Fibroblast of gingiva (primary cell): ENCODE measurements at regions not wholly inside any gene's neighbourhood (a gene's known extent, or its start where the extent isn't known, plus 50 kb on each side); places are given as distances from the start of the nearest gene placed in this dataset.

Source experiments
- DNase-seq: peaks from one replicate; pipeline ENCODE4 v3.0.0-alpha.2; 2011; ENCODE audit warnings: low read depth

GRCh38 chr14:62289471-62289870 lies 527.3 kb downstream of the SNAPC1 start:
- DNase-seq, result no peak

GRCh38 chr14:62301080-62301479 lies 538.9 kb downstream of the SNAPC1 start:
- DNase-seq, result no peak

GRCh38 chr14:62301911-62302310 lies 539.7 kb downstream of the SNAPC1 start:
- no peak for DNase-seq

DNA sequence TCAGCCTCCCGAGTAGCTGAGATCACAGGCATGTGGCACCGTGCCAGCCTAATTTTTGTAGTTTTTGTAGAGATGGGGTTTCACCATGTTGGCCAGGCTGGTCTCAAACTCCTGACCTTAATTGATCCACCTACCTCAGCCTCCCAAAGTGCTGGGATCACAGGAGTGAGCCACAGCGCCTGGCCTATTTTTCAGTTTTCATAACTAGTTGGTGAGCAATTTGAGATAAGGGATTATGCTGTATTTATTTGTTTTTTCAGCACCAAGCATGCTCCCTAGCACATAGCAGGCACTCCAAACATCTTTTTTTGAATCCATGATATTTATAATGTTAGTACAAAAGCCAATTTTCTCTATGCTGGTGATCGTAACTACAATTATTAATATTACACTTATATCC lies 541.2 kb downstream of the SNAPC1 start:
- DNase-seq, result no peak

DNA sequence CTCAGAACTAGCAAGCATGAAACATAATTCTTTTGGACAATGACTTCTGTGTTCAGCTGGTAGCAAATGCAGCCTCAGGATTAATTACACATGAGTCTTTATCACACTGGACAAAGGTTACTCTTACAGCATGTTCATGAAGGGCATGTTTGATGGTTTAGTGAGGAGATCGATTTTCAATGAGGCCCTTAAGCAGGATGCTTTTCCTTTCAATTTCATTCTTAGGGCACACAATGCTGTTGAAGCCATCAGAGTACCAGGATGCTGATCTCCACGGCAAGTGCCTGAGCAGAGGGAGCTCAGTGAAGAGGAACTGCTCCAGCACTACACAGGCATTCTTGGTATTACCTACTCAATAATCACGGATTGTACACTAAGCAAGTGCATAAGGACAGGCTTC lies 542.0 kb downstream of the SNAPC1 start:
- no peak for DNase-seq

GRCh38 chr14:62307844-62308243 lies 545.6 kb downstream of the SNAPC1 start:
- no peak for DNase-seq

DNA sequence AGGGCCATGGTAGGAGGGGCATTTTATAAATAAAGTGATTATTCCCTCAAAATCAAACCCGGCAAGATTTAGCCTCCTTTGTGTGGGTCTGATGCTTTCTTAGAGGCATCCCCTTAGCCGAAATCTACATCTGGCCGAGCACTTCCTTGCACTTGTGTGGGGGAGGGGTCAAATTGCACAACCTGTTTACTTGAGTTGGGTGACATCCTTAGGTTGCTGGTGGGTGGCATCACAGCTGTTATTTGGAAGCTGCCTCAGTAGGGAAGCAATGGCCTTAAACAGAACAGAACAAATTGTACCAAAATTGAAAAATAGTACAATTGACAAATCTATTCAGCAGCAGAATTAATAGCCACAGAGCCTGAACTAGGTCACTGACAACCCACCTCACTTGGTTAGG lies 546.1 kb downstream of the SNAPC1 start:
- DNase-seq, result no peak

DNA sequence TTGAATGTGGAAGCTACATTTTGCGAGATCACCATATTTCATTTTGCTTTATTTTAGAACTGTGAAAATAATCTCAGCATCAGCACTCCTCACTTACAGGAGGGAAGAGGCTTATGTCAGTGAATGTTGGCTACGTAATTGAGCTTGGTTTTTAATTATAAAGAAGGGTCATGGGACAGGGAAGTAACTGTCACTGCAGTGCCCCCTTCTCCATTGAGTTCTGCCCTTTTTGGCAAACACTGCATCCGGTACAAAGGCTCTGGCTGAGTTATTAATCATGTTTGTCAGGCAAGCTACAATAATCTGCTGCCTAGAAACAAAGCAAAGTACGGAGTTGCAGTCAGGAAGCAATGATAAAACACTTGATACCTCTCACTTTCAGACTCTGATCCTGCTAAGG lies 546.7 kb downstream of the SNAPC1 start:
- DNase-seq, result no peak

DNA sequence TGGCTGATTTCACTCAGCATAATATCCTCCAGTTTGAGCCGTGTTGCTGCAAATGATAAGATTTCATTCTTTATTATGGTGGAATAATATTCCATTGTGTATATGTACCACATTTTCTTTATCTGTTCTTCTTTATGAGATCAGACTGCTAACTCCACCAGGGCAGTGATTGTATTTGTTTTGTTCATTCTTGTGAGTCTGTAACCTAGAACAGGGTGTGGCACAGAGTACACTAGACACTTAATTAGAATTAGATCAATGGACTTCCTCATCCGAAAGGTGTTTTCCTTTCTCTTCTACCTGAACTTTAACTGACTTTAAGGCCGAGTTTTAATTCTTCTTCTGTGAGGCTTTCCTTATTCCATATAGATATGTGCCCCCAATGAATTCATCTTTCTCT lies 551.0 kb downstream of the SNAPC1 start:
- DNase-seq, result no peak

DNA sequence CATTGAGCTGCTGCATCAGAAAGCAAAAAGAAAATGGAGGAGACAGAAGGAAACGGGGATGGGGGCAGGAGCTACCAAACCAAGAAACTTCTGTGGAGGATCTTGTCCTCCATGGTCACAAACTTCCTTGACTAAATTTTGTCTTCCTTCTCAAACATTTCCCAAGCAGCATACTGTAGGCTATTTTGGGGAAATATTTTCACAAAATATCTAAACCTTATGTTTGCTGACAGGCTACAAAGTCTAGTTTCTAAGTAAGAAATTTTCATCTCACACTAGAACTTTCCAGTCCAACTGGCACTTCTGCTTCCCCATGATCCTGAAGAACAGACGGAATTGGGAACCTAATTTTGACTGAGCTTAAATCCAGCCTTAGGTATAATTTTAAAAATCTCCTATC lies 552.0 kb downstream of the SNAPC1 start:
- DNase-seq, result no peak

GRCh38 chr14:62314871-62315270 lies 552.7 kb downstream of the SNAPC1 start:
- DNase-seq, result no peak

DNA sequence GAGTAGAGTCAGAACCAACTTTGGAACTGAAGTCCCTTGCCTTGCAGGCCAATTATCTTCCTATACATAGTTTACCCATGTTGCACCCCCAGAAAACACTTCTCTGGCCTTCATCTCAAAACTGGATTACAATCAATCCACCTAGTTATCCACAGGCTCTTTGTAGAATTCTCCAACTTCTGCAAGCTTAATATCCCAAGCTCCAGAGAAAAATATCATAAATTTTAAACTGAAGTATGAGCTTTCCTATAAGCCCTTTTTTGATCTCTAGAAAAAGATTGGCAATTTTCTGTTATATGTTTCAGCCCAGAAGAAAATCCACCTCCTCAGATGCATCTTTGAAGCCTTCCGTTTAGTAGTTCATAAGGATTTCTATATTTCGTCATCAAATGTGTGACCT lies 553.4 kb downstream of the SNAPC1 start:
- no peak for DNase-seq

DNA sequence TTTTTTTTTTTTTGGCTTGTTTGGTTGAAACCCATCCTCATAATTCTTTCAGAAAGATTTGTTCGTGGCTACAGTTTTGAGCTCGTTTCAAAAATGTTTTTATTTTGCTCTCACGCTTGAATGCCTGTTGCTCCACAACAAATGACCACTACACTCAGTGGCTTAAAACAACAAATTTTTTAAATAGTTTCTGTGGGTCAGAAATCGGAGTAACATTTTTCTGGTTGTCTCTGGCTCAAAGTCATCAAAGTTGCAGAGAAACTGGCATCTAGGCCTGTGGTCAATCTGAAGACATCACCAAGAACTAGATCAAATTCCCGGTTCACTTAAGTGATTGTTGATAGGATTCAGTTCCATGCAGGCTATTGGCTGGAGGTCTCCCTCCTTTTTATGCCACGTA lies 560.0 kb downstream of the SNAPC1 start:
- no peak for DNase-seq

DNA sequence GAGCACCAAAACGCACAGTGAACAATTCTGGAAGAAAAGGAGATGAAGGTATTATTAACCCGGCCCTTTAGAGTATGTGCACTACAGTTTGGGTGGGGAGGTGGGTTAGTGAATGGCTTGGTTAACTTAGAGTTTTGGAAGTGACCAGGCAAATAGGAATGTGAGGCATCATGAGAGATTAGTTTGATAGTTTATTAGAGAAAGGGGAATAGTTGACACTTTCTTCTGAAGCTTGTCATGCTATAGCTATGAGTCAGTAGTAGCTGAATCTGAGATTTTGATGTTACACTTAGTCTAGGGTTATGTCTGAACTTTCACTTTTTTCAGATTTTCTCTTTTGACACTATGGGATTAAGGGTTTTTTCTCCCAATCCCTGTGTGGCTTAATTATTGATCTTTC lies 567.2 kb downstream of the SNAPC1 start:
- no peak for DNase-seq

DNA sequence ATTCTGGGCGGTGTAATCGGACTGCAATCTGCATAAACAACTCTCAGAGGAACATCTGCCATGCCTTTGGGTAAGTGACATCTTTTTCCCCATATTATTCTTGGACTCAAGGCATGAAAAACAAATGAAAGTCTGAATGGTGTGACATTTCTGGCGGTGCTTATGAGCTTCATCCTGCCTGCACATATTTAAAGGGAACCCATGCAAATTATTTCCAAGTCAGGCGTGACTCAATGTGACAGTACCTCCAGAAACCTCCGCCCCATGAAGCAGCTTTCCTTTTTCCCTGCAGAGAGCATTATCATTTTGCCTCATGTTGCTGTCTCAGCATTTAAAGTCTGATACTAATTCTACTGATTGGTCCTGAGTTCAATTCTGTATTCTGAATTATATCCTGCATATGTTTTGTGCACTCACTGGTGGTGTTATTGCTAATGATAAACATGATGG lies 585.4 kb downstream of the SNAPC1 start:
- DNase-seq, result no peak

- no peak for DNase-seq
Measured at GRCh38 chr14:62357362-62357761, 595.1 kb downstream of the SNAPC1 start.

GRCh38 chr14:62364161-62364560 lies 601.9 kb downstream of the SNAPC1 start:
- no peak for DNase-seq

DNA sequence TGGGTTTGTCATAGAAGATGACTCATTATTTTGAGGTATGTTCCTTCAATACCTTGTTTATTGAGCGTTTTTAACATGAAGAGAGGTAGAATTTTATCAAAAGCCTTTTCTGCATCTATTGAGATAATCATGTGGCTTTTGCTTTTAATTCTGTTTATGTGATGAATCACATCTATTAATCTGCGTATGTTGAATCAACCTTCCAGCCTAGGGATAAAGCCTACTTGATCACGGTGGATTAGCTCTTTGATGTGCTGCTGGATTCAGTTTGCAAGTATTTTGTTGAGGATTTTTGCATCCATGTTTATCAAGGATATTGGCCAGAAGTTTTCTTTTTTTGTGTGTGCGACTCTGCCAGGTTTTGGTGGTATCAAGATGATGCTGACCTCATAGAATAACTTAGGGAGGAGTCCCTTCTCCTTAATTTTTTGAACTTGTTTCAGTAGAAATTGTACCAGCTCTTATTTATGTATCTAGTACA lies 602.6 kb downstream of the SNAPC1 start:
- no peak for DNase-seq

- no peak for DNase-seq
Measured at GRCh38 chr14:62369919-62370560, 607.8 kb downstream of the SNAPC1 start.

DNA sequence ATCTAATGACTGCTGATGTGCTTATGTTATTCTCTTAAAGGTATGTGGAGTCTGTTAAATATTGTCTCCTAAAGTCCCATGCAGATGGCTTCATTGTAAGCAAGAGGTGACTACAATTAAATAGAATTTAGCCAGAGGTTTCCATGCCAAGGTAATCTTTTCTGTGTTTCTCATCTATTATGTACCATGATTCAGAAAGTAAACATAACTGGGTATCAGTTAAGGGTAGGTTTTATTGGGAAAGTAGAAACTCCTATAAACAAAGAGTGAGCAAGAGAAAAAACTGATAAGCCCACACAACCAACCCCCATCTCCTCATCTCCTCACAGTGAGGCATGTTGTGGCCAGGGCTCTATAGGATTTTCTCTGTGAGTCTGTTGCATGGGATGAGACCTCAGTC lies 611.7 kb downstream of the SNAPC1 start:
- no peak for DNase-seq

DNA sequence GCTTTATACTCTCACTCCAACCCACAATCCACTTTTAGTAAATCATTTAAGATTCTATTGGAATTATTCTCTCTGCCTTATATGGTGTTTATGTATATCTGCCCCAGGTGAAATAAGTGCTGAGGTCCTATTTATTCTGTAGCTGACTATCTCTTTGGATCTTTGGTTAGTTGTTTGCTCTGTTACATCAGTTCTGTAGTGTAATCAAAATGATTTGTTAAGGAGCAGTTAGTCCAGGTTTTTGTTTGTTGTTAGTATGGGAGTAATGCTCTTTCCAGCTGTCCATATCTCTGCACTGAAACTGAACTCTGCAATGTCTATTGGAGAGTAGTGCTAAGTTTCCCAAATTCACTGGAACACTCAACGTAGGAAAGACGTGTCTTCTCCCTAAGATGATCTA lies 615.8 kb downstream of the SNAPC1 start:
- DNase-seq, result no peak

DNA sequence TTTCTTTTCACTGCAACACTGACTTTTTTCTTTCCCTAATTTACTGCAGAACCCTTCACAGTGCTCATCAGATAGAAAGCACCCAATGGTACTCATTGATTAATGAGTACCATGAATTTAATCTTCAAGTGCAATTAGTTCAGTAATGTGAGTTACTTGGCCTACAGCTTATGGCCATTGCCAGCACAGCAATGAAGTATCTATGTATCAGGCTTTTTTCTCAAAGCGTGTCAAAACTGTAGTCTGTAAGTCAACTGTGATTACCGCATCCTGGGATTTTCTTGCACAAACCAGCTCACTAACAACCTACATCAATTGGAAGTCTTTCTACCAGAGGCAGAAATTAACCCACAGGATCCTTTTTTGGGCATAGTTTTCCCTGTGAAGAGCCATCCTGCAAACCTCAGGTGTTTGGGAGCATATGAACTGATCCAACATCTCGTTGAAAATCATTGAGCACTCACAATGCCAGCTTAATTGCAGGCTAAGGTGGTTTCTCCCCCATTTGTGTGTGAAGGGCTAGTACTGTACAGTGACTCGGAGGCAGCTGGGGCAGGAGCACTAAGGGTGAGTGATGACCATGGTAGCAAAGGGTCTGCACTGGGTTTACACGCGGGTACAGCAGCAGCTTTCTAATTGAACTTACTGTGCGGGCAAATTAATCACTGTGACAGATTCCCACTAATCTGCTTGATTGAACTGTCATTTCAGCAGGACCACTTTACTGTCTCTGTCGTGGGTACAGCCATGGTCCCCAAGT lies 619.3 kb downstream of the SNAPC1 start:
- no peak for DNase-seq

DNA sequence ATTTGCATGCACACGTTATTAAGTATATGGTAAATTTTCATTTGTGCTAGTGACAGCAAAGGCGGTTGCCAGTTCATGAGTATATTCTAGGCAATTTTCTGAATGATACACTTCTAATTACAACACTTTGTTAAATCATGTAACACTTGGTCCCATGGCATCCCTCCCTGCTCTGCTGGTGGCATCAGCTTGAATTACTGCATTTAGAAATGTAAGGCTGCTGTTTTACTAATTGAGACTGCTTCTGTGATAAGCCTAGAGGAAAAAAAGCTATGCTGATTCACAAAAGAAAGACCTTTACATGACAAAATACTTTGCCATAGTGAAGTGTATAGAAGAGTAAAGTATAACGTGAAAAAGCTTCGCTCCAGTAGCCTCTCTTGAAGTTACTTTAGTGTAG lies 636.1 kb downstream of the KCNH5 start:
- DNase-seq, result no peak
